ENCODE measurements at regions not wholly inside any gene's neighbourhood (a gene's known extent, or its start where the extent isn't known, plus 50 kb on each side); places are given as distances from the start of the nearest gene placed in this dataset.

DNA sequence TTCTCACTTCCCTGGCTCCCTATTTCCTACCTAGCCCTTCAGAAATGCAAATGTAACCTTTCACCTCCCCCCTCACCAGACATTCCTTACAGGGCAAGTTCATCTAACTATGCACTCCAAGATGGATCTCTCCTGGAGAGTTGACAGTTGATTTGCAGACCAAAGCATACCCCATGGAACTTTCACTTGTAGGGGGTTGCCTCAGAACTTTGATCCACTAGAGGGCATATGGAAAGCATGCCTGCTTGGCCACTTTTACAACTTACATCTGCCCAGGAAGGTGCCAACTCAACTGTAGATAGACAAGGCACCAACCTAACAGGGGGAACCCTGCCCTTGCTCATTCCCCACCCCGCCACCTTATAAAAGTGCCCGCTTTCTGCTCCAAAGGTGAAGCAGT, 187.8 kb downstream of the NXNL2 start:
- H3K9me3 ChIP-seq (ENCODE audit: control insufficient read depth in 1 of 2, low read length in 2 of 2) = no peaks in the 10 kb centered on the region
- H3K27me3 ChIP-seq (ENCODE audit: low read depth, low read length) = no peaks in the 10 kb centered on the region
- no peaks in the 10 kb centered on the region for H3K36me3 ChIP-seq (ENCODE audit: control insufficient read depth in 1 of 2, insufficient read depth in 2 of 2, low read length in 2 of 2)

DNA sequence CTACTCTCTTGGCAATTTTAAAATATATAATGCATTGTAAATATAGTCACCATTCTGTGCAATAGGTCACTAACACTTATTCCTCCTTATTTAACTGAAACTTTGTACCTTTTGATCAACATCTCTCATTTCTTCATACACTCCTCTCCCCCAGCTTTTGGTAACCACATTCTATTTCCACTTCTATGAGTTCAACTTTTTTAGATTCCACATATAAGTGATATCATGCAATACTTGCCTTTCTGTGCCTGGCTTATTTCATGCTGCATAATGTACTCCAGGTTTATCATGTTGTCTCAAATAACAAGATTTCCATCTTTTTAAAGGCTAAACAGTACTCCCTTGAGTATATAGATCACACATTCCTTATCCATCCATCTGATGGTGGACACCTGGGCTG, 188.8 kb downstream of the NXNL2 start:
- Histone ChIP-seq H3K36me3 (ENCODE audit: control insufficient read depth in 1 of 2, insufficient read depth in 2 of 2, low read length in 2 of 2) (no peaks in the 10 kb centered on the region), H3K9me3 (ENCODE audit: control insufficient read depth in 1 of 2, low read length in 2 of 2) (no peaks in the 10 kb centered on the region)

More for the DNA sequence above, 187.8 kb downstream of the NXNL2 start:
- Histone ChIP-seq H3K4me1 (ENCODE audit: control insufficient read depth in 1 of 2, insufficient read depth in 2 of 2, low read length in 2 of 2) (no peaks in the 10 kb centered on the region), H3K27ac (ENCODE audit: low read length) (no peak overlapping the region), H3K4me3 (ENCODE audit: low read depth in 1 of 2, low read length in 2 of 2) (no peak overlapping the region)

DNA sequence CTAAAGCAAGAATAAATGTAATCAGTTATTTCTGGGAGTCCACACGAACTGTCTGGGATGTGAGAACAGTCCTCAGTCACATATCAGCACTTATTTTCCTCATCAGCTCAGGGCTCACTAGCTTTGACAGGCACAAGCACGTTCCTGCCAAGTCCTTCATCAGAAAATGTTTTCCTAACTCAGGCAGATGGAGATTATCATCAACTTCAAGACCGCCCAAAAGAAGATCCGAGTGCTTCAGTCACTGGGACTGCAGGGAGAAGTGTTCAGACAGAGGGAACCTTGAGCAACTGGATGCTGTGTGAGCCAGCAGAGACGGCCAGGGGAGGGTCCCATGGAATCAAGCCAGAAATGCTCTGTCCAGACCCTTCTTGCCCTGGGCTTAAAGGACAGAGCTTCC, 189.4 kb downstream of the NXNL2 start:
- no peaks in the 10 kb centered on the region for H3K4me1 ChIP-seq (ENCODE audit: control insufficient read depth in 1 of 2, insufficient read depth in 2 of 2, low read length in 2 of 2)
- H3K4me3 ChIP-seq (ENCODE audit: low read depth in 1 of 2, low read length in 2 of 2) = no peak overlapping the region
- no peaks in the 10 kb centered on the region for H3K36me3 ChIP-seq (ENCODE audit: control insufficient read depth in 1 of 2, insufficient read depth in 2 of 2, low read length in 2 of 2)

More for the DNA sequence above, 188.8 kb downstream of the NXNL2 start:
- H3K4me1 ChIP-seq (ENCODE audit: control insufficient read depth in 1 of 2, insufficient read depth in 2 of 2, low read length in 2 of 2) = no peaks in the 10 kb centered on the region
- no peak overlapping the region for H3K4me3 ChIP-seq (ENCODE audit: low read depth in 1 of 2, low read length in 2 of 2)
- H3K27me3 ChIP-seq (ENCODE audit: low read depth, low read length) = no peaks in the 10 kb centered on the region
- no peak overlapping the region for H3K27ac ChIP-seq (ENCODE audit: low read length)

DNA sequence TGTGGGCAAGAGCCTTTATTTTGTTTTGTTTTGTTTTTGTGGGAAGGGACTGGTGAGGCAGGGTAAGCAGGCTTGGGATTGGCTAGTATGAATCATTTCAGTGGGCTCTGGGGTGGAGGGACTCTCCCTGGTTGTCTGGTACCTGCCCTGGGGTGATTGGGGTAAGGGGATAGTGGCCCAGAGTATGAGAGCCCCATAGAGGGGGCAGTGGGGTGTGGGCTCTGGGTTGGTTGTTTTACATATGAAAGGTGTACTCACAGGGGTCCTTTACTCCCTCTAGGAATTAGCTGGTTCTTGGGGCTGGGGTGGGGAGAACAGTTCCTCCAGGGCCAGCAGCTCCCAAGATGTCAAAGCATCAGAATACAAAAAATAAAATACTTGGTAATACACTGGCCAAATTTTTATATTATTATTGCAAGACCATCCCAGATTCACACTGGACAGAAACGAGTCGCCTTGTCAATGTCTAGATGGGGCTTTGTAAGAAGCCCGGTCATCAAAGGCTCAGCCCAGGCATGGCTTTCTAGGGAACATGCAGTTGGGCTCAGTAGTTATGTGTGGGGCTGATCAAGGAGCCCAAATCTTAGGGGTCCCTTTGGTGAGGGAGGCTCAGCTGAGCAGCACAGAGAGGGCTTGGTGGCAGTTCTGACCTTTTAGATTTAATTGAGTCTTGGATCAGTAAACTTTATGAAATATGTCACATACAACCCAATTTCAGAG, 190.5 kb downstream of the NXNL2 start:
- H3K9me3 ChIP-seq (ENCODE audit: control insufficient read depth in 1 of 2, low read length in 2 of 2) = no peaks in the 10 kb centered on the region
- no peak overlapping the region for H3K4me3 ChIP-seq (ENCODE audit: low read depth in 1 of 2, low read length in 2 of 2)

More for the DNA sequence above, 189.4 kb downstream of the NXNL2 start:
- H3K27me3 ChIP-seq (ENCODE audit: low read depth, low read length) = no peaks in the 10 kb centered on the region
- no peaks in the 10 kb centered on the region for H3K9me3 ChIP-seq (ENCODE audit: control insufficient read depth in 1 of 2, low read length in 2 of 2)
- no peak overlapping the region for H3K27ac ChIP-seq (ENCODE audit: low read length)

DNA sequence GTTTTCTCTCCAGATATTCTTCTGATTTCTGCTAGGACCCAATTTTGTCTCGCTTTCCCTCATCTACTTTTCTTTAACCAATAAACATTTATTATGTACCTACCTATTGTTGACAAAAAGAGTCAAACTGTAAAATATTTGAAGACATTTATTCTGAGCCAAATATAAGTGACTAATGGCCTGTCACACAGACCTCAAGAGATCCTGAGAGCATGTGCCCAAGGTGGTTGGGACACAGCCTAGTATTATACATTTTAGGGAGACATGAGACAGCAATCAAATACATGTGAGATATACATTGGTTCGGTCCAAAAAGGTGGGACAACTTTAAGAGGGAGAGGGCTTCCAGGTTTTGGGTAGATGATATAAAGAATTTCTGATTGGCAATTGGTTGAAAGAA, 191.8 kb downstream of the NXNL2 start:
- Histone ChIP-seq H3K27me3 (ENCODE audit: low read depth, low read length) (no peaks in the 10 kb centered on the region), H3K4me3 (ENCODE audit: low read depth in 1 of 2, low read length in 2 of 2) (no peak overlapping the region), H3K4me1 (ENCODE audit: control insufficient read depth in 1 of 2, insufficient read depth in 2 of 2, low read length in 2 of 2) (no peaks in the 10 kb centered on the region), H3K27ac (ENCODE audit: low read length) (no peak overlapping the region), H3K36me3 (ENCODE audit: control insufficient read depth in 1 of 2, insufficient read depth in 2 of 2, low read length in 2 of 2) (no peaks in the 10 kb centered on the region), H3K9me3 (ENCODE audit: control insufficient read depth in 1 of 2, low read length in 2 of 2) (no peaks in the 10 kb centered on the region)

More for the DNA sequence above, 190.5 kb downstream of the NXNL2 start:
- no peak overlapping the region for H3K27ac ChIP-seq (ENCODE audit: low read length)
- no peaks in the 10 kb centered on the region for H3K27me3 ChIP-seq (ENCODE audit: low read depth, low read length)
- H3K36me3 ChIP-seq (ENCODE audit: control insufficient read depth in 1 of 2, insufficient read depth in 2 of 2, low read length in 2 of 2) = no peaks in the 10 kb centered on the region
- no peaks in the 10 kb centered on the region for H3K4me1 ChIP-seq (ENCODE audit: control insufficient read depth in 1 of 2, insufficient read depth in 2 of 2, low read length in 2 of 2)

DNA sequence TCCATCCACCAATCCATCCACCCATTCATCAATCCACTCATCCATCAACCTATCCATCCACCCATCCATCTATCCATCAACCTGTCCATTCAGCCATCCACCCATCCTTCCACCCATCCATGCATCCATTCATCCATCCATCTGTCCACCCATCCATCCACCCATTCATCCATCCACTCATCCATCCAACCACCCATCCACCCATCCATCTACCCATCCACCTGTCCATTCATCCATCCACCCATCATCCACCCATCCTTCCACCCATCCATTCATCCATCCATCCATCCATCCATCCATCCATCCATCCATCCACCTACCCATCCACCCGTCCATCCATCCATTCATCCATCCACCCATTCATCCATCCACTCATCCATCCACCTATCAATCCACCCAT, 195.8 kb downstream of the NXNL2 start:
- Histone ChIP-seq H3K4me1 (ENCODE audit: control insufficient read depth in 1 of 2, insufficient read depth in 2 of 2, low read length in 2 of 2) (no peaks in the 10 kb centered on the region), H3K36me3 (ENCODE audit: control insufficient read depth in 1 of 2, insufficient read depth in 2 of 2, low read length in 2 of 2) (no peaks in the 10 kb centered on the region), H3K27me3 (ENCODE audit: low read depth, low read length) (no peaks in the 10 kb centered on the region), H3K4me3 (ENCODE audit: low read depth in 1 of 2, low read length in 2 of 2) (no peak overlapping the region), H3K27ac (ENCODE audit: low read length) (no peak overlapping the region), H3K9me3 (ENCODE audit: control insufficient read depth in 1 of 2, low read length in 2 of 2) (no peaks in the 10 kb centered on the region)

DNA sequence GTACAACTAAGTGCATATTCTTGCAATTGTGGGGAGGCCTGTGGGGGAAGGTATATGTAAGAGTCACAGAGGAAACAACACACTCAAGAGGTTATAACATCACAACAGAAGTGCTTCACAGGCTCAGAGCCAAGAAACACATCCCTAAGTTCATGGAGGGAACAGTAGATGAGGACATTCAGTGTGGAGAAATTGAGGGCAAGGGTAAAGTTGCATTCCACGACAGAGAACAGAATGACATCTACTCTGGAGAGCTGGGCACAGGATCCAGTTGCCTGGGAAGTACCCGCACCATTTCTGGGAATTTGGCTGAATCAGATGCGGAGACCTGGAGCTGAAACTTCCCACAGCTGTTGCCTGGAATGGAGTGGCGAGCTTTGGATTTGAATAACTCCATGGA, 197.2 kb downstream of the NXNL2 start:
- H3K4me1 ChIP-seq (ENCODE audit: control insufficient read depth in 1 of 2, insufficient read depth in 2 of 2, low read length in 2 of 2) = no peaks in the 10 kb centered on the region
- no peak overlapping the region for H3K27ac ChIP-seq (ENCODE audit: low read length)
- no peak overlapping the region for H3K4me3 ChIP-seq (ENCODE audit: low read depth in 1 of 2, low read length in 2 of 2)
- H3K9me3 ChIP-seq (ENCODE audit: control insufficient read depth in 1 of 2, low read length in 2 of 2) = no peaks in the 10 kb centered on the region
- H3K27me3 ChIP-seq (ENCODE audit: low read depth, low read length) = no peaks in the 10 kb centered on the region
- H3K36me3 ChIP-seq (ENCODE audit: control insufficient read depth in 1 of 2, insufficient read depth in 2 of 2, low read length in 2 of 2) = no peaks in the 10 kb centered on the region

DNA sequence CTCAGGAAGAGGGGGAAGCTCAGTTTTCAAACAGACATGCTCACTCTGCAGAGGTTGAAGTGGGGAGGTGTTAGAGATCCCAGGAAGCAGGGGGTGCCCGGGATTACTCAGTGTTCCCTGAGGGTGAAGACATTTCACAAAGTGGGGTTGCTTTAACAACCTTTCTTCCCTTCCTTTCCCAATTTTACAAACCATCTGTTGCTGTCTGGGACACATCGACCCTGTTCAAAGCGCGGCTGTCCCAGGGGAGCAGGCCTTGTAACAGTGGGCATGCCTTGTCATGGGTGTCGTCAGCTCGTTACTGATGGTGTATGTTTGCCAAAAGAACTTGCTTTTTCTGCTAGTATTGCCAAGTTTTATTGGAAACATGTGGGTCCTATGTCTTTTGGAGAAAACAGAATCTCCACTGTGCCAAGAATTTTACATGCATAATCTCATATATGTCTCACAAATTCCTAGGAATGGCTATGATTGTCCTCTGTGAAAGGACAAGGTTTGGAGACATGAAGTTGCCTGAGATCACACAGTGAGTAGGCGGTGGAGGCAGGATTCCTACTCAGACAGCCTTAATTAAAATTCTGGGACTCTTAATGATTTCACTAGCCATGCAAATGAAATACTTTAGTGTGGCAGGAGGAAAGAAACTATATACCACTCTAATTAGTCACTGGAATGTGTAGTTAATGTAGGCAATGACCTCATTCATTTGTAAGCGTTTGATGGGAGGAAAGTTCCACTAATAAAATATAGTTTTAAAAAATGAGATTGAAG, 198.9 kb downstream of the NXNL2 start:
- Histone ChIP-seq H3K9me3 (ENCODE audit: control insufficient read depth in 1 of 2, low read length in 2 of 2) (no peaks in the 10 kb centered on the region), H3K4me1 (ENCODE audit: control insufficient read depth in 1 of 2, insufficient read depth in 2 of 2, low read length in 2 of 2) (no peaks in the 10 kb centered on the region), H3K27me3 (ENCODE audit: low read depth, low read length) (no peaks in the 10 kb centered on the region), H3K4me3 (ENCODE audit: low read depth in 1 of 2, low read length in 2 of 2) (no peak overlapping the region), H3K36me3 (ENCODE audit: control insufficient read depth in 1 of 2, insufficient read depth in 2 of 2, low read length in 2 of 2) (no peaks in the 10 kb centered on the region), H3K27ac (ENCODE audit: low read length) (no peak overlapping the region)

DNA sequence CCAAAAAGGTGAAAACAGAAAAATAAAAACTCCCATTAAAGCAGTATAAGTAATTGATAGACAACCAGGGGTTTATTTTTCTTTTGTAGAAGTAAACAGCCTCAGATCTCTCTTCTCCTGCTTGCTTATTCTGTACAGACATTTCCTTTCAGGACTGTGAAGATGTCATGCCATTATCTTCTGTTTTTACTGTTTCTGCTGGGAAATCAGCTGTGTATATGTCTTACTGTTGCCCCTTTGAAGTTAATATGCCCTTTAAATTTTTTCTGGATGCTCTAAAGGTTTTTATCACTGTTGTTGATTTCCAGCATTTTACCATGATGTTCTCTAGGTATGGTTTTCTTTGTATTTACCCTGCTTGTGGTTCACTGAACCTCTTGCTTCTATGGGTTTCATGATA, 199.5 kb downstream of the NXNL2 start:
- Histone ChIP-seq H3K4me3 (ENCODE audit: low read depth in 1 of 2, low read length in 2 of 2) (no peak overlapping the region), H3K36me3 (ENCODE audit: control insufficient read depth in 1 of 2, insufficient read depth in 2 of 2, low read length in 2 of 2) (no peaks in the 10 kb centered on the region), H3K9me3 (ENCODE audit: control insufficient read depth in 1 of 2, low read length in 2 of 2) (no peaks in the 10 kb centered on the region), H3K27ac (ENCODE audit: low read length) (no peak overlapping the region), H3K4me1 (ENCODE audit: control insufficient read depth in 1 of 2, insufficient read depth in 2 of 2, low read length in 2 of 2) (no peaks in the 10 kb centered on the region), H3K27me3 (ENCODE audit: low read depth, low read length) (no peaks in the 10 kb centered on the region)

DNA sequence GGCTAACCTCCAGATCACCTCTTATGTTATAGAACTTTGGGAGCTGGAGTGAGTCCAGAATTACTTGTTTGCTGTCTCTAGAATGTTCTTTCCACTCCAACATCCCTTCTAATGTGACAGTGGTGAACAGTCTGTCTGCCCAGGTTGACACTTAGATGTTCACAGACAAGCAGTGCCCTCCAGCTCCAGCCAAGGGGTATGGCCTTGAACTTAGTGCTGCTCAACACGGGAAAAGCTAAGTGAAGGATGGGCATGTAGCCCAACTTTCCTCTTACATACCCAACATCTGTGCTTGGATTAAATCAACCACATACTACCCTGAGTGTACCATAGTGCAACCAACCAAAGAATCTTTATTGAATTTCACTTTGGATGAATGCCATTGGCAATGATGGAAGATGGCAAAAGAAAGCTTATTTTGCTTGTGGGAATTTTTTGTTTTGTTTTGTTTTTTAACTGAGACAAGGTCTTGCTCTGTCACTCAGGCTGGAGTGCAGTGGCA, 201.2 kb downstream of the NXNL2 start:
- H3K4me3 ChIP-seq (ENCODE audit: low read depth in 1 of 2, low read length in 2 of 2) = no peak overlapping the region
- no peaks in the 10 kb centered on the region for H3K36me3 ChIP-seq (ENCODE audit: control insufficient read depth in 1 of 2, insufficient read depth in 2 of 2, low read length in 2 of 2)
- no peak overlapping the region for H3K27ac ChIP-seq (ENCODE audit: low read length)
- no peaks in the 10 kb centered on the region for H3K4me1 ChIP-seq (ENCODE audit: control insufficient read depth in 1 of 2, insufficient read depth in 2 of 2, low read length in 2 of 2)
- H3K9me3 ChIP-seq (ENCODE audit: control insufficient read depth in 1 of 2, low read length in 2 of 2) = no peaks in the 10 kb centered on the region
- no peaks in the 10 kb centered on the region for H3K27me3 ChIP-seq (ENCODE audit: low read depth, low read length)

DNA sequence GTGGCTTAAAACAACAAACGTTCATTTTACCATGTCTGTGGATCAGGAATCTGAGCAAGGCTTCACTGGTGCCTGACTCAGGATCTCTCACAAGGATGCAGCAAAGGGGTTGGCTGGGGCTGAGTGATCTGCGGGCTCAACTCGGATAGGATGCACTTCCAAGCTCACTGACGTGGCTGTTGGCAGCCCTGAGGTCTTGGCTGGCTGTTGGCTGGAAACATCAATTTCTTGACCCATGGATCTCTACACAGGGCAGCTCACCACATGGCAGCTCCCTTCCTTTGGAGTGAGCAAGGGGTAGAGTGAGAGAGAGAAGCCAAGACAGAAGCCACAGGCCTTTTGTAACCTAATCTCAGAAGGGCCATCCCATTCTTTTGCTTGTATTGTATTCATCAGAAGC, 202.1 kb downstream of the NXNL2 start:
- H3K4me3 ChIP-seq (ENCODE audit: low read depth in 1 of 2, low read length in 2 of 2) = no peak overlapping the region

More for the DNA sequence above, 202.1 kb downstream of the NXNL2 start:
- Histone ChIP-seq H3K4me1 (ENCODE audit: control insufficient read depth in 1 of 2, insufficient read depth in 2 of 2, low read length in 2 of 2) (no peaks in the 10 kb centered on the region), H3K27me3 (ENCODE audit: low read depth, low read length) (no peaks in the 10 kb centered on the region), H3K9me3 (ENCODE audit: control insufficient read depth in 1 of 2, low read length in 2 of 2) (no peaks in the 10 kb centered on the region), H3K27ac (ENCODE audit: low read length) (no peak overlapping the region), H3K36me3 (ENCODE audit: control insufficient read depth in 1 of 2, insufficient read depth in 2 of 2, low read length in 2 of 2) (no peaks in the 10 kb centered on the region)

Measured in muscle layer of duodenum (tissue), 2 donors.